ENCODE measurements at regions not wholly inside any gene's neighbourhood (a gene's known extent, or its start where the extent isn't known, plus 50 kb on each side); places are given as distances from the start of the nearest gene placed in this dataset.

DNA sequence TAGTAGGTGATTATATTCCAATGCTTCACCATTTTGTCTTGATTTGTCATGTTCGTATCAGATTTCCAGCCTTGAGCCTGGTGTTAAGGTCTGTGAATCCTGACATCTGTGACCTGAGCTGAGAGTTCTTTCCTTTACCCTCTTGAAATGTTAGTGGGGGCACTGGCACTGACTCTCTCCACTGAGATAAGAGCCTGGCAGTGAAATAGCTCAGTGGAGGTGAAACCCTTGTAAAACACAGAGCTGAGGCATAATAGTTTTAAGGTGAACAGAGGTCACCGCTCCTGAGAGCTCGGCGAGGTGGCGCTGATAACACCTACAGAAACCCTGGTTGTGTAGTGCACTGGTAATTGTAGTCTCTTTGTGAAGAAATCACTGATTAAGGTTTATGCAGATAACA lies 748.2 kb downstream of the DIAPH3 start:
- TF ChIP-seq POLR2A (IDR thresholded peaks at IDR 0.05) (no peak), EP300 (IDR thresholded peaks at IDR 0.05) (no peak), CTCF (IDR thresholded peaks at IDR 0.05) (no peak)
- no peaks in the 10 kb centered on the region for H3K36me3 ChIP-seq
- H3K27me3 ChIP-seq, result no peaks in the 10 kb centered on the region
- 85 to 88% (median 87%) methylated on average over 5 of the region's 5 CpGs for WGBS, 3 donors
- no peak overlapping the region for H3K27ac ChIP-seq
- H3K9me3 ChIP-seq, result no peaks in the 10 kb centered on the region
- no peaks in the 10 kb centered on the region for H3K4me1 ChIP-seq (ENCODE audit: insufficient read depth)
- no peak for DNase-seq
- no peak overlapping the region for H3K4me3 ChIP-seq
- intact Hi-C loops (cut with DNase I), result no loop called here

- no peak for DNase-seq
- no peaks in the 10 kb centered on the region for H3K27me3 ChIP-seq
- no peak overlapping the region for H3K4me3 ChIP-seq
- WGBS, 3 donors, result 88 to 94% (median 92%) methylated on average over 2 of the region's 2 CpGs
- H3K9me3 ChIP-seq, result no peaks in the 10 kb centered on the region
- intact Hi-C loops (cut with DNase I), result no loop called here
- no peaks in the 10 kb centered on the region for H3K36me3 ChIP-seq
- no peak overlapping the region for H3K27ac ChIP-seq
- no peaks in the 10 kb centered on the region for H3K4me1 ChIP-seq (ENCODE audit: insufficient read depth)
- no peak for TF ChIP-seq EP300 (IDR thresholded peaks at IDR 0.05)
- TF ChIP-seq CTCF (IDR thresholded peaks at IDR 0.05), result no peak
- TF ChIP-seq POLR2A (IDR thresholded peaks at IDR 0.05), result no peak
Observed at GRCh38 chr13:59416561-59416960, 747.2 kb downstream of the DIAPH3 start.

DNA sequence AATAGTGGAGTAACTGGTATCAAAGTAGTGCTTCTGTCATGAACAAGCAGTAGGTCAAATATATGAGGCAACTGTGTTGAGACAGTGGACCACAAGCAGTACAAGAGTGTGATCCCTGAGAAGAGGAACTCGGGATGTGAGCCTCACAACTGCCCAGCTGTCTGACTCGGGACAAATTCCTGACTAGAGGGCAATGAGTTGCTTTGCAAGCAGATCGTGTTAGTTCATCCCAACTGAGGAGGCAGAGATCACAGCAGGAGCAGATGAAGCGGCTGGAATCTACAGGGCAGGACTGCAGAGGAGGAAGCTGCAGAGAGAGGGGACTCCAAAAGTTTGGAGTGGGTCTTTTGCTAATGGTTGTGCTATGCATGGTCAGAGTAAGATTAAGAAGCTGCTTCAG lies 741.1 kb downstream of the DIAPH3 start:
- Histone ChIP-seq H3K27me3 (no peaks in the 10 kb centered on the region), H3K9me3 (no peaks in the 10 kb centered on the region), H3K4me1 (ENCODE audit: insufficient read depth) (no peaks in the 10 kb centered on the region), H3K36me3 (no peaks in the 10 kb centered on the region), H3K4me3 (no peak overlapping the region), H3K27ac (no peak overlapping the region)
- WGBS, 3 donors, result 60 to 70% (median 64%) methylated on average over 4 of the region's 4 CpGs
- intact Hi-C loops (cut with DNase I), result no loop called here
- DNase-seq, result no peak
- no peak for TF ChIP-seq POLR2A (IDR thresholded peaks at IDR 0.05)
- no peak for TF ChIP-seq CTCF (IDR thresholded peaks at IDR 0.05)
- no peak for TF ChIP-seq EP300 (IDR thresholded peaks at IDR 0.05)

GRCh38 chr13:59423708-59424340 lies 739.9 kb downstream of the DIAPH3 start:
- Histone ChIP-seq H3K4me3 (no peak overlapping the region), H3K27me3 (no peaks in the 10 kb centered on the region), H3K9me3 (no peaks in the 10 kb centered on the region), H3K27ac (no peak overlapping the region), H3K4me1 (ENCODE audit: insufficient read depth) (no peaks in the 10 kb centered on the region), H3K36me3 (no peaks in the 10 kb centered on the region)
- DNase-seq, result no peak
- intact Hi-C loops (cut with DNase I), result no loop called here
- no peak for TF ChIP-seq CTCF (IDR thresholded peaks at IDR 0.05)
- no peak for TF ChIP-seq POLR2A (IDR thresholded peaks at IDR 0.05)
- no peak for TF ChIP-seq EP300 (IDR thresholded peaks at IDR 0.05)
- WGBS, 3 donors, result 42 to 47% (median 45%) methylated on average over 4 of the region's 4 CpGs
